GM12878 (cell line): ENCODE measurements at regions not wholly inside any gene's neighbourhood (a gene's known extent, or its start where the extent isn't known, plus 50 kb on each side); places are given as distances from the start of the nearest gene placed in this dataset.

Experiments
- ATAC-seq: fragments of 200-7000 bp; cut with Tn5 transposase; 3 replicates; pipeline ENCODE4 v1.9.1; 2020; ENCODE audit warnings: mild to moderate bottlenecking, moderate library complexity
- BruUV-seq: library from RNA; stranded (reverse); fragments of 400-500 nt; replicated peaks from 2 replicates; lab custom pipeline; 2021; lab: Mats Ljungman, UMichigan
- CTCF ChIA-PET: fragments of 300-600 bp; sonication (Branson Sonifier 250); formaldehyde crosslinking; extraction: SDS; loops from one replicate; lab custom pipeline; 2021; ENCODE audit warnings: inconsistent platforms; lab: Yijun Ruan, JAX
- POLR2A ChIA-PET: fragments of 350-600 bp; formaldehyde crosslinking; extraction: SDS; loops from one replicate; lab custom pipeline; 2021; ENCODE audit warnings: inconsistent platforms; lab: Charles Lee
- RAD21 ChIA-PET: fragments of 300-600 bp; sonication (Branson Sonifier 250); formaldehyde crosslinking; loops from one replicate; lab custom pipeline; 2023; ENCODE audit warnings: antibody characterized with exemption; ENCODE audit not compliant: unreplicated experiment; lab: Charles Lee
- SMC1A ChIA-PET: fragments of 300-600 bp; sonication (Branson Sonifier 250); formaldehyde crosslinking; loops from one replicate; lab custom pipeline; 2023; ENCODE audit not compliant: unreplicated experiment, uncharacterized antibody; lab: Charles Lee
- DNase-seq: peaks from one replicate; pipeline ENCODE4 v3.0.0-alpha.2; 2011; ENCODE audit warnings: low read depth, low spot score
- FAIRE-seq: peaks from 3 replicates; lab custom pipeline; 2011; peaks lifted over from hg19 to GRCh38; lab: Jason Lieb, UNC
- H2AFZ ChIP-seq: 2 replicates; pipeline ENCODE4 v1.6.0; 2011; ENCODE audit warnings: low read depth, low read length, control low read depth; ENCODE audit not compliant: control insufficient read depth
- H3K27ac ChIP-seq: 2 replicates; pipeline ENCODE4 v1.5.1; 2011; ENCODE audit warnings: control low read depth; ENCODE audit not compliant: control insufficient read depth, insufficient read depth
- H3K27me3 ChIP-seq, 2 experiments: replicated peaks in 1 of 2; 2 replicates each; pipeline versions ENCODE4 v1.6.0 to v1.6.1; 2011; ENCODE audit warnings: low read length in 1 of 2; ENCODE audit not compliant: control insufficient read depth in 2 of 2, insufficient read depth in 2 of 2
- H3K36me3 ChIP-seq, 2 experiments: 2 replicates each; pipeline ENCODE4 v1.5.1; 2011; ENCODE audit warnings: low read length in 1 of 2; ENCODE audit not compliant: control insufficient read depth in 2 of 2, insufficient read depth in 2 of 2
- H3K4me1 ChIP-seq: 2 replicates; pipeline ENCODE4 v1.6.1; 2011; ENCODE audit warnings: mild to moderate bottlenecking, low read length, moderate library complexity, mixed read lengths; ENCODE audit not compliant: control insufficient read depth, insufficient read depth
- H3K4me2 ChIP-seq: 2 replicates; pipeline ENCODE4 v1.6.0; 2011; ENCODE audit warnings: control low read depth; ENCODE audit not compliant: control insufficient read depth, insufficient read depth
- H3K4me3 ChIP-seq: fragments of 200-600 bp; sonication (generic); 2 replicates; pipeline ENCODE4 v1.5.1; 2016
- H3K79me2 ChIP-seq: 2 replicates; pipeline ENCODE4 v1.6.0; 2011; ENCODE audit warnings: low read length; ENCODE audit not compliant: control insufficient read depth, insufficient read depth
- H3K9ac ChIP-seq: 2 replicates; pipeline ENCODE4 v1.8.0; 2011; ENCODE audit warnings: low read length, control low read depth, mixed read lengths; ENCODE audit not compliant: control insufficient read depth, insufficient read depth
- H3K9me3 ChIP-seq: replicated peaks from 3 replicates; pipeline ENCODE4 v1.5.1; 2011; ENCODE audit warnings: mild to moderate bottlenecking, low read length; ENCODE audit not compliant: control insufficient read depth, insufficient read depth
- H4K20me1 ChIP-seq: 2 replicates; pipeline ENCODE4 v1.6.0; 2011; ENCODE audit not compliant: control insufficient read depth, insufficient read depth
- ATF7 ChIP-seq: fragments of 450-650 bp; IDR thresholded peaks from 2 replicates; pipeline ENCODE4 v1.6.1; 2016; ENCODE audit warnings: low read depth, mild to moderate bottlenecking
- GABPA ChIP-seq: IDR thresholded peaks from 2 replicates; pipeline ENCODE4 v1.6.1; 2014; ENCODE audit warnings: antibody characterized with exemption, low read depth, mild to moderate bottlenecking, inconsistent platforms
- HDAC2 ChIP-seq: fragments of 200-600 bp; sonication (generic); IDR thresholded peaks from 2 replicates; pipeline ENCODE4 v1.6.1; 2017
- MEF2A ChIP-seq: IDR thresholded peaks from 2 replicates; pipeline ENCODE4 v1.6.1; 2011; ENCODE audit warnings: low read depth, mild to moderate bottlenecking, low read length, moderate library complexity; ENCODE audit not compliant: insufficient read depth
- MTA3 ChIP-seq: IDR thresholded peaks from 2 replicates; pipeline ENCODE4 v1.6.1; 2012; ENCODE audit warnings: low read length, inconsistent platforms, borderline replicate concordance
- PML ChIP-seq: IDR thresholded peaks from 2 replicates; pipeline ENCODE4 v1.6.1; 2012; ENCODE audit warnings: low read length, inconsistent platforms
- POLR2AphosphoS5 ChIP-seq: IDR thresholded peaks from 2 replicates; pipeline ENCODE4 v1.6.1; 2011; ENCODE audit warnings: mild to moderate bottlenecking, low read length, inconsistent platforms
- RELA ChIP-seq: fragments of 450-650 bp; IDR thresholded peaks from 2 replicates; pipeline ENCODE4 v1.8.0; 2014; ENCODE audit warnings: borderline replicate concordance; ENCODE audit not compliant: partially characterized antibody
- ZNF384 ChIP-seq: IDR thresholded peaks from 2 replicates; pipeline ENCODE4 v1.6.1; 2012; ENCODE audit warnings: low read depth, mild to moderate bottlenecking, low read length, improper control_type of control experiment, borderline replicate concordance
- WGBS: methylation state at CpG from one replicate; pipeline ENCODE4 v1.1.6; 2016; ENCODE audit warnings: low lambda C conversion rate; ENCODE audit not compliant: insufficient replicate concordance, insufficient coverage; ENCODE audit errors: missing lambda C conversion rate; 5-methylcytosine and 5-hydroxymethylcytosine counted together
- in situ Hi-C: fragments of 300-500 bp; cut with MboI; formaldehyde crosslinking; loops from 9 replicates; pipeline ENCODE4 v1.14.3; 2018; ENCODE audit warnings: mixed read lengths
- intact Hi-C: fragments of 100-400 bp; cut with micrococcal nuclease; formaldehyde crosslinking; loops from one replicate; pipeline ENCODE4 v1.14.2; 2022; ENCODE audit not compliant: unreplicated experiment
- TF ChIP-seq, protein P1 (sequence below): fragments of 450-650 bp; IDR thresholded peaks from 2 replicates; pipeline ENCODE4 v1.6.1; 2018; ENCODE audit warnings: mild to moderate bottlenecking, low read depth, moderate library complexity; ENCODE audit not compliant: partially characterized antibody
- TF ChIP-seq, protein P2 (sequence below): fragments of 150-350 bp; IDR thresholded peaks from 2 replicates; pipeline ENCODE4 v1.6.1; 2014; ENCODE audit warnings: mild to moderate bottlenecking, low read depth, low read length
- TF ChIP-seq, protein P3 (sequence below): fragments of 450-650 bp; formaldehyde crosslinking; IDR thresholded peaks from 2 replicates; pipeline ENCODE4 v1.5.0; 2022; ENCODE audit warnings: mild to moderate bottlenecking, missing genetic modification characterization

DNA sequence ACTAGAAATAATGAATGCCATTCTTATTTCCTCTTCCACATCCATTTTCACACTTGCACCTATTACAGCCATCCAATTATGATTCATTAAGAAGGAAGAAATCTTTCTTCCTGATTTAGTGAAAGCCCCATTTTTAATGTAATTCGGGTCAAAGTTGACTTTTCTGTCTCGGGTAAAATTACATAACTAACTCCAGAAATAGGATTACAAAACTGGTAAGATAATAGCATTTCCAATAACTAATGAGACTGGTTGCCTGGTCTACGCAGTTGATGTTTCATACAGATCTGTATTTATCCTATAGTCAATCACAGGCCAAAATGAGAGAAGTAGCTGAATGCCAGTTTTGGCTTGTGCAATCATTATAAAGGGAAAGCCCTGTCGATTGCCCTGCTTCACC is 651.5 kb upstream of the NRP1 start:
- H3K4me1 ChIP-seq, result no peaks in the 10 kb centered on the region
- no TSS peak for BruUV-seq
- no peak for FAIRE-seq
- H3K9me3 ChIP-seq, result no peaks in the 10 kb centered on the region
- no peak overlapping the region for H3K4me2 ChIP-seq
- 11% methylated on average over 4 of the region's 4 CpGs for WGBS
- no peak for ATAC-seq
- CTCF ChIA-PET, result no interaction called here
- H3K27ac ChIP-seq, result no peak overlapping the region
- no peaks in the 10 kb centered on the region for H3K27me3 ChIP-seq
- no peak for DNase-seq
- SMC1A ChIA-PET, result no interaction called here
- no peak overlapping the region for H3K9ac ChIP-seq
- no peak overlapping the region for H2AFZ ChIP-seq
- RAD21 ChIA-PET, result no interaction called here
- H3K4me3 ChIP-seq, result no peak overlapping the region
- no peaks in the 10 kb centered on the region for H4K20me1 ChIP-seq
- POLR2A ChIA-PET, result no interaction called here
- TF ChIP-seq MTA3 (no peak), MEF2A (no peak), RELA (no peak), ZNF384 (no peak), GABPA (no peak), ATF7 (no peak), POLR2AphosphoS5 (no peak), HDAC2 (no peak), PML (no peak)
- TF ChIP-seq, protein P1, sequence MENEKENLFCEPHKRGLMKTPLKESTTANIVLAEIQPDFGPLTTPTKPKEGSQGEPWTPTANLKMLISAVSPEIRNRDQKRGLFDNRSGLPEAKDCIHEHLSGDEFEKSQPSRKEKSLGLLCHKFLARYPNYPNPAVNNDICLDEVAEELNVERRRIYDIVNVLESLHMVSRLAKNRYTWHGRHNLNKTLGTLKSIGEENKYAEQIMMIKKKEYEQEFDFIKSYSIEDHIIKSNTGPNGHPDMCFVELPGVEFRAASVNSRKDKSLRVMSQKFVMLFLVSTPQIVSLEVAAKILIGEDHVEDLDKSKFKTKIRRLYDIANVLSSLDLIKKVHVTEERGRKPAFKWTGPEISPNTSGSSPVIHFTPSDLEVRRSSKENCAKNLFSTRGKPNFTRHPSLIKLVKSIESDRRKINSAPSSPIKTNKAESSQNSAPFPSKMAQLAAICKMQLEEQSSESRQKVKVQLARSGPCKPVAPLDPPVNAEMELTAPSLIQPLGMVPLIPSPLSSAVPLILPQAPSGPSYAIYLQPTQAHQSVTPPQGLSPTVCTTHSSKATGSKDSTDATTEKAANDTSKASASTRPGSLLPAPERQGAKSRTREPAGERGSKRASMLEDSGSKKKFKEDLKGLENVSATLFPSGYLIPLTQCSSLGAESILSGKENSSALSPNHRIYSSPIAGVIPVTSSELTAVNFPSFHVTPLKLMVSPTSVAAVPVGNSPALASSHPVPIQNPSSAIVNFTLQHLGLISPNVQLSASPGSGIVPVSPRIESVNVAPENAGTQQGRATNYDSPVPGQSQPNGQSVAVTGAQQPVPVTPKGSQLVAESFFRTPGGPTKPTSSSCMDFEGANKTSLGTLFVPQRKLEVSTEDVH, result no peak
- TF ChIP-seq, protein P2, sequence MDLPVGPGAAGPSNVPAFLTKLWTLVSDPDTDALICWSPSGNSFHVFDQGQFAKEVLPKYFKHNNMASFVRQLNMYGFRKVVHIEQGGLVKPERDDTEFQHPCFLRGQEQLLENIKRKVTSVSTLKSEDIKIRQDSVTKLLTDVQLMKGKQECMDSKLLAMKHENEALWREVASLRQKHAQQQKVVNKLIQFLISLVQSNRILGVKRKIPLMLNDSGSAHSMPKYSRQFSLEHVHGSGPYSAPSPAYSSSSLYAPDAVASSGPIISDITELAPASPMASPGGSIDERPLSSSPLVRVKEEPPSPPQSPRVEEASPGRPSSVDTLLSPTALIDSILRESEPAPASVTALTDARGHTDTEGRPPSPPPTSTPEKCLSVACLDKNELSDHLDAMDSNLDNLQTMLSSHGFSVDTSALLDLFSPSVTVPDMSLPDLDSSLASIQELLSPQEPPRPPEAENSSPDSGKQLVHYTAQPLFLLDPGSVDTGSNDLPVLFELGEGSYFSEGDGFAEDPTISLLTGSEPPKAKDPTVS, result no peak
- TF ChIP-seq, protein P3, sequence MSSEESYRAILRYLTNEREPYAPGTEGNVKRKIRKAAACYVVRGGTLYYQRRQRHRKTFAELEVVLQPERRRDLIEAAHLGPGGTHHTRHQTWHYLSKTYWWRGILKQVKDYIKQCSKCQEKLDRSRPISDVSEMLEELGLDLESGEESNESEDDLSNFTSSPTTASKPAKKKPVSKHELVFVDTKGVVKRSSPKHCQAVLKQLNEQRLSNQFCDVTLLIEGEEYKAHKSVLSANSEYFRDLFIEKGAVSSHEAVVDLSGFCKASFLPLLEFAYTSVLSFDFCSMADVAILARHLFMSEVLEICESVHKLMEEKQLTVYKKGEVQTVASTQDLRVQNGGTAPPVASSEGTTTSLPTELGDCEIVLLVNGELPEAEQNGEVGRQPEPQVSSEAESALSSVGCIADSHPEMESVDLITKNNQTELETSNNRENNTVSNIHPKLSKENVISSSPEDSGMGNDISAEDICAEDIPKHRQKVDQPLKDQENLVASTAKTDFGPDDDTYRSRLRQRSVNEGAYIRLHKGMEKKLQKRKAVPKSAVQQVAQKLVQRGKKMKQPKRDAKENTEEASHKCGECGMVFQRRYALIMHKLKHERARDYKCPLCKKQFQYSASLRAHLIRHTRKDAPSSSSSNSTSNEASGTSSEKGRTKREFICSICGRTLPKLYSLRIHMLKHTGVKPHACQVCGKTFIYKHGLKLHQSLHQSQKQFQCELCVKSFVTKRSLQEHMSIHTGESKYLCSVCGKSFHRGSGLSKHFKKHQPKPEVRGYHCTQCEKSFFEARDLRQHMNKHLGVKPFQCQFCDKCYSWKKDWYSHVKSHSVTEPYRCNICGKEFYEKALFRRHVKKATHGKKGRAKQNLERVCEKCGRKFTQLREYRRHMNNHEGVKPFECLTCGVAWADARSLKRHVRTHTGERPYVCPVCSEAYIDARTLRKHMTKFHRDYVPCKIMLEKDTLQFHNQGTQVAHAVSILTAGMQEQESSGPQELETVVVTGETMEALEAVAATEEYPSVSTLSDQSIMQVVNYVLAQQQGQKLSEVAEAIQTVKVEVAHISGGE, result no peak
- in situ Hi-C loops, result no loop called here
- no peaks in the 10 kb centered on the region for H3K79me2 ChIP-seq
- intact Hi-C loops, result no loop called here
- H3K36me3 ChIP-seq, result no peaks in the 10 kb centered on the region
